SH-SY5Y (cell line): ENCODE measurements at regions not wholly inside any gene's neighbourhood (a gene's known extent, or its start where the extent isn't known, plus 50 kb on each side); places are given as distances from the start of the nearest gene placed in this dataset.

Experiments
- GATA2 ChIP-seq: IDR thresholded peaks from 2 replicates; pipeline ENCODE4 v1.6.1; 2011; ENCODE audit warnings: mild to moderate bottlenecking, low read depth, low read length
- GATA3 ChIP-seq: IDR thresholded peaks from 2 replicates; pipeline ENCODE4 v1.6.1; 2011; ENCODE audit warnings: low read depth, mild to moderate bottlenecking, low read length, moderate library complexity

DNA sequence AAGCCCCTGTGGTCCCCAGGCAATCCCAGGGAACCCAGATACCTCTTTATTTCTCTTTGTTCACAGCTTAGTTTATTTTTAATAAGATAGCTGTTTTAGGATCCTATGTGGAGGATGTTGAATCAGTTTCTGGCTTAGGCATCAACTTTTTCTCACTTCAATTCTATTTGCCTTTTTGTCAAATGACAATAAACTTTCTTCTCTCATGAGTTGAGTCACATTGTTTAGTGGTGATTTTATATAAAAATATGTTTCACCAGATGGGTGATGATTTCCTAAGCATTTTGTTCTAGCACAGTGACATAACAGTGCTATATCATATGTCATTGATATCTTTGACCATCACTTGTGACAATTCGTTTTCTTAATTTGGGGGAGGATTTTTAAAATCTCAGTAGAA, 198.1 kb upstream of the PUDP start:
- no peak for TF ChIP-seq GATA2
- no peak for TF ChIP-seq GATA3
